ENCODE measurements at regions not wholly inside any gene's neighbourhood (a gene's known extent, or its start where the extent isn't known, plus 50 kb on each side); places are given as distances from the start of the nearest gene placed in this dataset.

- no peak for TF ChIP-seq RARB (CRISPR knock-in tag; IDR thresholded peaks at IDR 0.05)
- no peak for TF ChIP-seq ZNF70 (CRISPR knock-in tag; IDR thresholded peaks at IDR 0.05)
- TF ChIP-seq ESRRG (CRISPR knock-in tag; IDR thresholded peaks at IDR 0.05): no peak
Measured at GRCh38 chr1:199208847-199209246, 570.0 kb downstream of the PTPRC start.
